Naive thymus-derived CD4-positive, alpha-beta T cell (primary cell): ENCODE measurements at regions not wholly inside any gene's neighbourhood (a gene's known extent, or its start where the extent isn't known, plus 50 kb on each side); places are given as distances from the start of the nearest gene placed in this dataset.

ENCODE experiments used
- ATAC-seq: fragments of 150-1000 bp; cut with Tn5 transposase; 2 replicates; pipeline ENCODE4 v1.10.0; 2021; ENCODE audit warnings: mild to moderate bottlenecking, moderate library complexity
- CTCF ChIA-PET: fragments of 350-600 bp; sonication (Branson Sonifier 250); formaldehyde crosslinking; loops from one replicate; lab custom pipeline; 2021; ENCODE audit warnings: antibody characterized with exemption; lab: Charles Lee
- POLR2A ChIA-PET: fragments of 350-600 bp; sonication (Branson Sonifier 250); formaldehyde crosslinking; loops from one replicate; lab custom pipeline; 2021; ENCODE audit warnings: antibody characterized with exemption, inconsistent platforms; lab: Charles Lee
- DNase-seq, 9 donors: peaks; one replicate each; pipeline versions ENCODE4 v3.0.0 to v3.0.0-alpha.2; 2020 to 2022; ENCODE audit warnings: mixed read lengths in 1 of 9
- H3K27ac ChIP-seq: one replicate; pipeline ENCODE4 v1.7.0; 2013; ENCODE audit warnings: mild to moderate bottlenecking, low read depth, low read length, moderate library complexity
- H3K27me3 ChIP-seq, 2 donors: one replicate each; pipeline ENCODE4 v1.7.0; 2013; ENCODE audit warnings: low read length in 2 of 2, mild to moderate bottlenecking in 2 of 2, moderate library complexity in 2 of 2; ENCODE audit not compliant: control insufficient read depth in 2 of 2, insufficient read depth in 2 of 2
- H3K36me3 ChIP-seq, 3 experiments: 1 replicate in 2 of 3; 2 replicates in 1 of 3; pipeline ENCODE4 v1.7.0; 2013; ENCODE audit warnings: low read length in 3 of 3, mild to moderate bottlenecking in 3 of 3, moderate library complexity in 1 of 3; ENCODE audit not compliant: insufficient read depth in 3 of 3, control insufficient read depth in 2 of 3
- H3K4me1 ChIP-seq, 2 donors: one replicate each; pipeline ENCODE4 v1.7.0; 2013; ENCODE audit warnings: low read length in 2 of 2, mild to moderate bottlenecking in 2 of 2, moderate library complexity in 1 of 2; ENCODE audit not compliant: control insufficient read depth in 2 of 2, insufficient read depth in 2 of 2
- H3K4me3 ChIP-seq: 2 replicates; pipeline ENCODE4 v1.7.0; 2013; ENCODE audit warnings: mild to moderate bottlenecking, low read length
- H3K9me3 ChIP-seq, 3 experiments: 1 replicate in 2 of 3; 2 replicates in 1 of 3; pipeline ENCODE4 v1.7.0; 2013; ENCODE audit warnings: low read length in 3 of 3; ENCODE audit not compliant: control insufficient read depth in 2 of 3
- H3K27ac Mint-ChIP-seq, 9 donors: one replicate each; pipeline ENCODE4 v1.8.0; 2020 to 2022; ENCODE audit warnings: mixed read lengths in 9 of 9, mild to moderate bottlenecking in 8 of 9, moderate library complexity in 5 of 9, inconsistent platforms in 2 of 9
- H3K27me3 Mint-ChIP-seq, 5 donors: one replicate each; pipeline ENCODE4 v1.8.0; 2021 to 2022; ENCODE audit warnings: mixed read lengths in 5 of 5, mild to moderate bottlenecking in 1 of 5
- H3K36me3 Mint-ChIP-seq, 5 donors: one replicate each; pipeline ENCODE4 v1.8.0; 2020 to 2022; ENCODE audit warnings: mixed read lengths in 5 of 5, mild to moderate bottlenecking in 3 of 5, inconsistent platforms in 1 of 5
- H3K4me1 Mint-ChIP-seq, 7 donors: one replicate each; pipeline ENCODE4 v1.8.0; 2020 to 2022; ENCODE audit warnings: mixed read lengths in 7 of 7, mild to moderate bottlenecking in 3 of 7, inconsistent platforms in 1 of 7
- H3K4me3 Mint-ChIP-seq, 10 donors: one replicate each; pipeline ENCODE4 v1.8.0; 2020 to 2022; ENCODE audit warnings: mild to moderate bottlenecking in 10 of 10, mixed read lengths in 10 of 10, moderate library complexity in 6 of 10, inconsistent platforms in 2 of 10
- H3K9me3 Mint-ChIP-seq, 11 donors: one replicate each; pipeline ENCODE4 v1.8.0; 2020 to 2022; ENCODE audit warnings: mixed read lengths in 11 of 11, mild to moderate bottlenecking in 4 of 11, inconsistent platforms in 1 of 11, moderate library complexity in 1 of 11
- intact Hi-C, 2 donors: fragments of 100-400 bp; cut with micrococcal nuclease; formaldehyde crosslinking; loops; one replicate each; pipeline ENCODE4 v1.15.1; 2023

GRCh38 chr11:116257092-116257491 lies 515.7 kb downstream of the BUD13 start:
- Histone ChIP-seq H3K9me3 (peaks cover 0 to 4% (median 0%) of the 10 kb centered on the region in 3 experiments), H3K36me3 (no peaks in the 10 kb centered on the region), H3K4me3 (no peak overlapping the region), H3K27me3 (no peaks in the 10 kb centered on the region), H3K4me1 (no peaks in the 10 kb centered on the region), H3K27ac (no peak overlapping the region)
- Mint-ChIP-seq H3K36me3 (no peaks in the 10 kb centered on the region), H3K9me3 (peaks cover 0 to 5% (median 0%) of the 10 kb centered on the region in 11 donors), H3K4me1 (no peaks in the 10 kb centered on the region), H3K4me3 (no peak overlapping the region), H3K27me3 (peaks cover 0 to 31% (median 11%) of the 10 kb centered on the region in 5 donors), H3K27ac (no peak overlapping the region)
- POLR2A ChIA-PET = no interaction called here
- DNase-seq (no peak), ATAC-seq (no peak)
- CTCF ChIA-PET = no interaction called here
- intact Hi-C loops = no loop called here

DNA sequence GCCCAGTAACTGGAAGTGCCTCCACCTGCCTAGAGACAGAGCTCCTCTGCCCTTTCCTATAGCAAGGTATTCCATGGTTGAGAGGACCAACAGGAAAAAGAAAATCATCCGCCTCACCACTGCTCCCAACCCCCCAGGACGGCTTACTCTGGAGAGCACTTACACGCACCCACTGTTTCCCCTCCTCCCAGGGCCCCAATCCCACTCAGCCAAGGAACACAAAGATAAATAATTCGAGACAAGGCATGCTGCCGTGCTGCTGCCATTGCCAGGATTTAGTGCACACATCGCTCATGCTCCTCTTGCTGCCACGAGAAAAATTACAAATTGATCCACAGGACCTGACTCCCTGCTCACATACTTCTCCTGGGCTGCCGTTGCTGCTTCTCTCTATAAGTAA lies 516.6 kb downstream of the BUD13 start:
- H3K4me3 Mint-ChIP-seq = no peak overlapping the region
- H3K27me3 Mint-ChIP-seq = peaks cover 0 to 25% (median 4%) of the 10 kb centered on the region in 5 donors
- H3K27ac ChIP-seq = no peak overlapping the region
- intact Hi-C loops = no loop called here
- no peak overlapping the region for H3K27ac Mint-ChIP-seq
- no peaks in the 10 kb centered on the region for H3K36me3 ChIP-seq
- ATAC-seq (no peak), DNase-seq (no peak)
- H3K9me3 ChIP-seq = peaks cover 0 to 4% (median 0%) of the 10 kb centered on the region in 3 experiments
- peaks cover 0 to 3% of the 10 kb centered on the region in 2 donors for H3K27me3 ChIP-seq
- POLR2A ChIA-PET = no interaction called here
- peaks cover 0 to 5% (median 0%) of the 10 kb centered on the region in 11 donors for H3K9me3 Mint-ChIP-seq
- CTCF ChIA-PET = no interaction called here
- no peaks in the 10 kb centered on the region for H3K4me1 ChIP-seq
- H3K36me3 Mint-ChIP-seq = no peaks in the 10 kb centered on the region
- no peaks in the 10 kb centered on the region for H3K4me1 Mint-ChIP-seq
- H3K4me3 ChIP-seq = no peak overlapping the region

DNA sequence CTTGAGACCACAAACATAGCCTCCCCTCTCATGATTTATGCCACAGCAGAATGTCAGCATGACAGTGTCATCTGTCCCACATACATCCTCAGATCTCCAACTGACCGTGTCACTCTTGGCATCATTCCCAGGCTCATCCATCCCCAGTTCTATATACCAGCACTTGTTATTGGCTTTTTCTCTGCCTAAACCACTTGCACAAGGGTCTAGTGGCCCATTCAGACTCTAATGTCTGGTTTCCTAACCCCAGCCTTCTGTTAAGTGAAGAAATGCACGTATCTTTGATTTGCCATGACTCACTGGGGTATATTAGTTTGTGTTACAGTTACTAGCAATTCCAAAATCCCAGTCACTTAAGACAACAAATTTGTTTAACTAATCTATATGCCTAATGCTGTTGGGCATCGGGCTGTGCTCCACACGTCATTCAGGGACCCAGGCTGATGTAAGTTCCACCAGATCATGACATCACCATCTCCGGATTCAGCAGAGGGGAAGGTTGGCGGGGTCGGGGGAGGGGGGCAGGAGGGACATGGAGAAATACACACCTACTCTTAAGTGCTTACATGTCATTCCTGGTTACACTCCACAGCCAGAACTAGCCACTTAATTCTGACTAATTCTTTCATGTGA lies 517.4 kb downstream of the BUD13 start:
- Histone ChIP-seq H3K9me3 (peaks cover 0 to 4% (median 0%) of the 10 kb centered on the region in 3 experiments), H3K4me1 (no peaks in the 10 kb centered on the region), H3K4me3 (no peak overlapping the region), H3K27ac (no peak overlapping the region), H3K27me3 (peaks cover 0 to 3% of the 10 kb centered on the region in 2 donors), H3K36me3 (no peaks in the 10 kb centered on the region)
- ATAC-seq (no peak), DNase-seq (no peak)
- Mint-ChIP-seq H3K4me3 (no peak overlapping the region), H3K4me1 (no peaks in the 10 kb centered on the region), H3K27me3 (peaks cover 0 to 25% (median 6%) of the 10 kb centered on the region in 5 donors), H3K36me3 (no peaks in the 10 kb centered on the region), H3K27ac (no peak overlapping the region), H3K9me3 (peaks cover 0 to 9% (median 4%) of the 10 kb centered on the region in 11 donors)
- intact Hi-C loops = no loop called here
- POLR2A ChIA-PET = no interaction called here
- CTCF ChIA-PET = no interaction called here

GRCh38 chr11:116250155-116250554 lies 522.6 kb downstream of the BUD13 start:
- Histone ChIP-seq H3K27ac (no peak overlapping the region), H3K27me3 (peaks cover 0 to 3% of the 10 kb centered on the region in 2 donors), H3K9me3 (peaks cover 0 to 4% (median 0%) of the 10 kb centered on the region in 3 experiments), H3K36me3 (no peaks in the 10 kb centered on the region), H3K4me3 (no peak overlapping the region), H3K4me1 (no peaks in the 10 kb centered on the region)
- DNase-seq (no peak), ATAC-seq (no peak)
- H3K9me3 Mint-ChIP-seq = peaks cover 0 to 5% (median 4%) of the 10 kb centered on the region in 11 donors
- no peaks in the 10 kb centered on the region for H3K36me3 Mint-ChIP-seq
- ChIA-PET POLR2A (no interaction called here), CTCF (no interaction called here)
- H3K4me3 Mint-ChIP-seq = no peak overlapping the region
- no peaks in the 10 kb centered on the region for H3K4me1 Mint-ChIP-seq
- intact Hi-C loops = no loop called here
- no peak overlapping the region for H3K27ac Mint-ChIP-seq
- peaks cover 0 to 13% (median 9%) of the 10 kb centered on the region in 5 donors for H3K27me3 Mint-ChIP-seq

GRCh38 chr11:116249561-116249960 lies 523.2 kb downstream of the BUD13 start:
- DNase-seq = no peak
- Mint-ChIP-seq H3K4me1 (no peaks in the 10 kb centered on the region), H3K27me3 (peaks cover 0 to 15% (median 9%) of the 10 kb centered on the region in 5 donors), H3K27ac (no peak overlapping the region), H3K4me3 (no peak overlapping the region), H3K9me3 (peaks cover 0 to 5% (median 4%) of the 10 kb centered on the region in 11 donors), H3K36me3 (no peaks in the 10 kb centered on the region)
- Histone ChIP-seq H3K27me3 (peaks cover 0 to 3% of the 10 kb centered on the region in 2 donors), H3K9me3 (peaks cover 0 to 4% (median 0%) of the 10 kb centered on the region in 3 experiments), H3K4me3 (no peak overlapping the region), H3K4me1 (no peaks in the 10 kb centered on the region), H3K27ac (no peak overlapping the region), H3K36me3 (no peaks in the 10 kb centered on the region)
- ChIA-PET CTCF (no interaction called here), POLR2A (no interaction called here)
- intact Hi-C loops = no loop called here
- no peak for ATAC-seq

DNA sequence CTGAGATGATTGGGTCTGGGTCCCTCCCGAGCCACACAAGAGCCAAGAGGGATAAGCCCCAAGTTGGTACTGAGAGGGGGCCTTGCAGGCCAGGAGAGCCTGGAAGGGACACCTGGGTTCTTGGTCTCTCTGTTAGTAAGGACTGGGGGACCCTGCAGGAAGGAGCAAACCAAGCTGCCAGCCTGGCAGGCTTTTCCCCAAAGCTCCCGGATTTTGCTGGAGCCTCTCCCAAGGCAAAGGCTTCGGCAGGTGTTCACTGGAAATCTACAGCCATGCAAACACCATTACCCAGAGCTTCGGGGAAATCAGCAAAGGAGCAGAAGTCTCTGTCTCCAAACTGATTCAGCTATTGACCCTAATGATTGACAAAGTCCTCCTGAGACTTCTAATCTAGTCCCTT lies 527.9 kb downstream of the BUD13 start:
- no peak overlapping the region for H3K27ac ChIP-seq
- intact Hi-C loops = no loop called here
- H3K9me3 ChIP-seq = no peaks in the 10 kb centered on the region

DNA sequence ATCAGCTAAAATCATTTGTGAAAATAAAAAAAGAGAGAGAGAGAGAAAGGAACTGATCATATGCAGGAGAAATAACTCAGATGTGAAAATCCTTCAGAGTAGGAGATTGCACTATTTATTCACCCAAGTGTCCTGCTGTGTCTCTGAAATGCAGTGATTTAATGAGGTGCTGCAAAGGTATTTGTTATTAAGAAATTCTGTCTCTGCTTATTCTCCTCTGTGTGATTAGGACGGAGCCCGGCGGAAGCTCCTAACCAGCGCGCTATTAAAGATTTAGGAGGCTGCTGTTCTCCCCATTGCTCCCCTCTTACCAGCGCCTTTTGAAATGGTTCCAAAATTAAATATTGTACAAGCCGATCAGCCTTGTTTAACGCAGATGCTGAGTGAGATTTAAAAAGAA lies 528.3 kb downstream of the BUD13 start:
- Histone ChIP-seq H3K27me3 (peaks cover 0 to 2% of the 10 kb centered on the region in 2 donors), H3K27ac (no peak overlapping the region), H3K36me3 (no peaks in the 10 kb centered on the region), H3K9me3 (no peaks in the 10 kb centered on the region), H3K4me1 (no peaks in the 10 kb centered on the region), H3K4me3 (no peak overlapping the region)
- intact Hi-C loops = no loop called here
- H3K36me3 Mint-ChIP-seq = no peaks in the 10 kb centered on the region
- ATAC-seq = no peak
- no peak overlapping the region for H3K27ac Mint-ChIP-seq
- no peaks in the 10 kb centered on the region for H3K4me1 Mint-ChIP-seq
- DNase-seq = no peak
- CTCF ChIA-PET = no interaction called here
- H3K27me3 Mint-ChIP-seq = peaks cover 0 to 20% (median 14%) of the 10 kb centered on the region in 5 donors
- H3K9me3 Mint-ChIP-seq = peaks cover 0 to 3% (median 0%) of the 10 kb centered on the region in 11 donors
- POLR2A ChIA-PET = no interaction called here
- no peak overlapping the region for H3K4me3 Mint-ChIP-seq

More for the DNA sequence above, 527.9 kb downstream of the BUD13 start:
- ATAC-seq = no peak
- no peak for DNase-seq
- Mint-ChIP-seq H3K9me3 (peaks cover 0 to 3% (median 0%) of the 10 kb centered on the region in 11 donors), H3K4me3 (no peak overlapping the region), H3K36me3 (no peaks in the 10 kb centered on the region), H3K27me3 (peaks cover 0 to 20% (median 14%) of the 10 kb centered on the region in 5 donors), H3K27ac (no peak overlapping the region), H3K4me1 (no peaks in the 10 kb centered on the region)
- Histone ChIP-seq H3K36me3 (no peaks in the 10 kb centered on the region), H3K27me3 (peaks cover 0 to 2% of the 10 kb centered on the region in 2 donors), H3K4me1 (no peaks in the 10 kb centered on the region), H3K4me3 (no peak overlapping the region)
- POLR2A ChIA-PET = no interaction called here
- CTCF ChIA-PET = no interaction called here
